ENCODE measurements at regions not wholly inside any gene's neighbourhood (a gene's known extent, or its start where the extent isn't known, plus 50 kb on each side); places are given as distances from the start of the nearest gene placed in this dataset.

DNA sequence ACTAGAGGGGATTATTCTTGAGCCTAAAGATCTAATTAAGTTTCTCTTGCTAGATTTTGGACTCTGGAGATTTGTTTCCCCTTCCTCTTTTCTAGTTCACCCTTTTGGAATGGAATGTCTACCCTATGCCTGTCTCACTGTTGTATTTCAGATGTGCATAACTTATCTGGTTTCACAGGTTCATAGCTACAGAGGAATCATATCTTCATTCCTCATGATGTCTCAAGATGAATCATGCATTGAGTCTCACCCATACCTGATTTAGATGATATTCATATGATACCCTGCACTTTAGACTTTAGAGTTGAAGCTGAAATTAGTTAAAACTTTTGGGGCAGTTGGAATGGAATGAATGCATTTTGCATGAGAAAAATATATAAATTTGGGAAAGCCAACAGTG lies 246.7 kb downstream of the HS3ST1 start:
- intact Hi-C loops (cut with DNase I), result no loop called here
- DNase-seq (ENCODE audit: extremely low spot score in 2 of 2), result no peak
- Histone ChIP-seq H3K4me3 (no peak overlapping the region), H3K4me1 (no peaks in the 10 kb centered on the region), H3K9me3 (no peaks in the 10 kb centered on the region), H3K36me3 (no peaks in the 10 kb centered on the region), H3K27me3 (no peaks in the 10 kb centered on the region), H3K27ac (no peak overlapping the region)
- TF ChIP-seq POLR2AphosphoS5 (IDR thresholded peaks at IDR 0.05; ENCODE audit: insufficient read depth in 1 of 2, low read depth in 1 of 2) (no peak), POLR2A (IDR thresholded peaks at IDR 0.05) (no peak)
- TF ChIP-seq, protein P1, sequence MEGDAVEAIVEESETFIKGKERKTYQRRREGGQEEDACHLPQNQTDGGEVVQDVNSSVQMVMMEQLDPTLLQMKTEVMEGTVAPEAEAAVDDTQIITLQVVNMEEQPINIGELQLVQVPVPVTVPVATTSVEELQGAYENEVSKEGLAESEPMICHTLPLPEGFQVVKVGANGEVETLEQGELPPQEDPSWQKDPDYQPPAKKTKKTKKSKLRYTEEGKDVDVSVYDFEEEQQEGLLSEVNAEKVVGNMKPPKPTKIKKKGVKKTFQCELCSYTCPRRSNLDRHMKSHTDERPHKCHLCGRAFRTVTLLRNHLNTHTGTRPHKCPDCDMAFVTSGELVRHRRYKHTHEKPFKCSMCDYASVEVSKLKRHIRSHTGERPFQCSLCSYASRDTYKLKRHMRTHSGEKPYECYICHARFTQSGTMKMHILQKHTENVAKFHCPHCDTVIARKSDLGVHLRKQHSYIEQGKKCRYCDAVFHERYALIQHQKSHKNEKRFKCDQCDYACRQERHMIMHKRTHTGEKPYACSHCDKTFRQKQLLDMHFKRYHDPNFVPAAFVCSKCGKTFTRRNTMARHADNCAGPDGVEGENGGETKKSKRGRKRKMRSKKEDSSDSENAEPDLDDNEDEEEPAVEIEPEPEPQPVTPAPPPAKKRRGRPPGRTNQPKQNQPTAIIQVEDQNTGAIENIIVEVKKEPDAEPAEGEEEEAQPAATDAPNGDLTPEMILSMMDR (IDR thresholded peaks at IDR 0.05), result no peak

DNA sequence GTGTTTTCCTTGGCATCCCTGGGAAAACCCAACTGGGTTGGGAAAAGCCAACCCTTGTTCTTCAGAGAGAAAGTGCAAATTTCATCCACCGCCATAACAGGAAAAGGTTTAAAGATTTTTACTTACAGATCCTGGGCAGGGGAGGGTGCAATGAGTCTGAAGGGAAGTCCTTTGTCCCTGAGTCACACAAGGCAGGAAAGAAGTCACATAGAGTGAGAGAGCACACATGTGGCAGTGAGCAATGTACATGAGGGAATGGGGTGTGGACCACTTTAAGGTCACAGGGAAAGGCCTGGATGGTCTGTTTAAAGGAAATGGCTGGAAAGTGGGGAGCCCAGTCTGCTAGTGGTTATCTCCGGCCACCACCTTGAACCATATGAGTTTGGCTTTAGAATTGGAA lies 248.9 kb downstream of the HS3ST1 start:
- H3K9me3 ChIP-seq, result no peaks in the 10 kb centered on the region
- no peaks in the 10 kb centered on the region for H3K4me1 ChIP-seq
- no peak for DNase-seq (ENCODE audit: extremely low spot score in 2 of 2)
- no peaks in the 10 kb centered on the region for H3K36me3 ChIP-seq
- H3K27ac ChIP-seq, result no peak overlapping the region
- TF ChIP-seq POLR2AphosphoS5 (IDR thresholded peaks at IDR 0.05; ENCODE audit: insufficient read depth in 1 of 2, low read depth in 1 of 2) (no peak), POLR2A (IDR thresholded peaks at IDR 0.05) (no peak)
- TF ChIP-seq, protein P1 (IDR thresholded peaks at IDR 0.05), result no peak
- H3K27me3 ChIP-seq, result no peaks in the 10 kb centered on the region
- intact Hi-C loops (cut with DNase I), result no loop called here
- no peak overlapping the region for H3K4me3 ChIP-seq

DNA sequence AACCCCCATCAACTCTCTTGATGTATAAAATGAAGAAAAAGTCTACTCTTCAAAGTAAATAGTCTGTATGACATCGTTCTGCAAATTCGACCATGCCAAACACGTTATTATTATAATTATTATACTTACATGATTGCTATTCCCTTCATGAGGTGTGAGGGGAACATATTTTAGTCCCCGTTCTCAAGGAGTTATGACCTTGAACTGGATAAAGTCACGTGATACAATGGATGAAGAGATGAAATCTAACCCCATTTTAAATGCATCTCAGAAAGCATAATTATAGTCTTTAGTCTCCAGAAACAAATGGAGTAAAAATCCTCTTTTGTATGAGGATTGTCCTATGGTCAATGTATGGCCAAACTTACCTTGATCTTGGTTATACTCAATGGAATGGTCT lies 250.3 kb downstream of the HS3ST1 start:
- no peak for DNase-seq (ENCODE audit: extremely low spot score in 2 of 2)
- Histone ChIP-seq H3K4me3 (no peak overlapping the region), H3K9me3 (no peaks in the 10 kb centered on the region), H3K4me1 (no peaks in the 10 kb centered on the region), H3K27me3 (no peaks in the 10 kb centered on the region), H3K36me3 (no peaks in the 10 kb centered on the region), H3K27ac (no peak overlapping the region)
- TF ChIP-seq, protein P1 (IDR thresholded peaks at IDR 0.05), result no peak
- TF ChIP-seq POLR2AphosphoS5 (IDR thresholded peaks at IDR 0.05; ENCODE audit: insufficient read depth in 1 of 2, low read depth in 1 of 2) (no peak), POLR2A (IDR thresholded peaks at IDR 0.05) (no peak)
- intact Hi-C loops (cut with DNase I), result no loop called here

DNA sequence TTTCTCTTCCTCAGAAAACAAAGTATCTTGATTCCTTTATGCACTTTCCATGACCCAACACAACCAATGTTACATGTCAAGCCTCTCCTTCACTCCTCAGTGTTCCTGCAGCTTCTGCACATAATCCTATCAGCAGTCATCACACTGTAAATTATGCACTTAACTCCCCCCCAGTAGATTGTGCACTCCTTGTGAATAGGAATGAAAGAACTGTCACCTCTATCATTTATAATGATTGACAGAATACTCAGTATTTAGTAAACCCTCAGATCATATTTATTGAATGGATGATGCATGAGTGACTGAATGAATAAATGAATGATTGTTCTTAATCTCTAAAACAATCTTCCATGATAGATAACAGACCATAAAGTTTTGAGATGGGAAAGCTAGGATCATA lies 253.3 kb downstream of the HS3ST1 start:
- TF ChIP-seq POLR2A (IDR thresholded peaks at IDR 0.05), result no peak
- TF ChIP-seq POLR2AphosphoS5 (IDR thresholded peaks at IDR 0.05; ENCODE audit: insufficient read depth in 1 of 2, low read depth in 1 of 2), result no peak
- TF ChIP-seq, protein P1 (IDR thresholded peaks at IDR 0.05), result no peak
- no peak overlapping the region for H3K4me3 ChIP-seq
- no peaks in the 10 kb centered on the region for H3K36me3 ChIP-seq
- H3K4me1 ChIP-seq, result no peaks in the 10 kb centered on the region
- H3K9me3 ChIP-seq, result no peaks in the 10 kb centered on the region
- intact Hi-C loops (cut with DNase I), result no loop called here
- no peak for DNase-seq (ENCODE audit: extremely low spot score in 2 of 2)
- H3K27ac ChIP-seq, result no peak overlapping the region
- H3K27me3 ChIP-seq, result no peaks in the 10 kb centered on the region

DNA sequence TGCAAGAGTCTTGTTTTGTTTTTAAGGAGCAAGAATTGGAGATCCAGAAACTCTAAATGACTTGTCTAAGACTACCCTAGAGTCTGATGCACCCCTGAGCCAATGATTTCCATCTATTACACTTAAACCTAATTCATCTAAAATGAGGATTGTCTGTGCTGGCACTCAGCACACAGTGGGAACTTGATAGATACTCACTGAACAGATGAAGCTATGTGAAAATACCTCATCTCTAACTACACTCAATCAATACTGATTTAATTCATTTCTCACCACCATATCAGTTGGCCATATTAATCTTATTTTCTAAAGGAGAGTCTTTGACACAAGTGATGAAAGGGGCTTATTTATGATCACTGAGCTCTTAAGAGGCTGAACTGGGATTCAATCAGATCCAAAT lies 262.1 kb downstream of the HS3ST1 start:
- intact Hi-C loops (cut with DNase I), result no loop called here
- Histone ChIP-seq H3K27me3 (no peaks in the 10 kb centered on the region), H3K4me1 (no peaks in the 10 kb centered on the region), H3K4me3 (no peak overlapping the region), H3K9me3 (no peaks in the 10 kb centered on the region), H3K27ac (no peak overlapping the region), H3K36me3 (no peaks in the 10 kb centered on the region)
- TF ChIP-seq POLR2AphosphoS5 (IDR thresholded peaks at IDR 0.05; ENCODE audit: insufficient read depth in 1 of 2, low read depth in 1 of 2) (no peak), POLR2A (IDR thresholded peaks at IDR 0.05) (no peak)
- TF ChIP-seq, protein P1 (IDR thresholded peaks at IDR 0.05), result no peak
- DNase-seq (ENCODE audit: extremely low spot score in 2 of 2), result no peak
